ENCODE measurements at regions not wholly inside any gene's neighbourhood (a gene's known extent, or its start where the extent isn't known, plus 50 kb on each side); places are given as distances from the start of the nearest gene placed in this dataset.

DNA sequence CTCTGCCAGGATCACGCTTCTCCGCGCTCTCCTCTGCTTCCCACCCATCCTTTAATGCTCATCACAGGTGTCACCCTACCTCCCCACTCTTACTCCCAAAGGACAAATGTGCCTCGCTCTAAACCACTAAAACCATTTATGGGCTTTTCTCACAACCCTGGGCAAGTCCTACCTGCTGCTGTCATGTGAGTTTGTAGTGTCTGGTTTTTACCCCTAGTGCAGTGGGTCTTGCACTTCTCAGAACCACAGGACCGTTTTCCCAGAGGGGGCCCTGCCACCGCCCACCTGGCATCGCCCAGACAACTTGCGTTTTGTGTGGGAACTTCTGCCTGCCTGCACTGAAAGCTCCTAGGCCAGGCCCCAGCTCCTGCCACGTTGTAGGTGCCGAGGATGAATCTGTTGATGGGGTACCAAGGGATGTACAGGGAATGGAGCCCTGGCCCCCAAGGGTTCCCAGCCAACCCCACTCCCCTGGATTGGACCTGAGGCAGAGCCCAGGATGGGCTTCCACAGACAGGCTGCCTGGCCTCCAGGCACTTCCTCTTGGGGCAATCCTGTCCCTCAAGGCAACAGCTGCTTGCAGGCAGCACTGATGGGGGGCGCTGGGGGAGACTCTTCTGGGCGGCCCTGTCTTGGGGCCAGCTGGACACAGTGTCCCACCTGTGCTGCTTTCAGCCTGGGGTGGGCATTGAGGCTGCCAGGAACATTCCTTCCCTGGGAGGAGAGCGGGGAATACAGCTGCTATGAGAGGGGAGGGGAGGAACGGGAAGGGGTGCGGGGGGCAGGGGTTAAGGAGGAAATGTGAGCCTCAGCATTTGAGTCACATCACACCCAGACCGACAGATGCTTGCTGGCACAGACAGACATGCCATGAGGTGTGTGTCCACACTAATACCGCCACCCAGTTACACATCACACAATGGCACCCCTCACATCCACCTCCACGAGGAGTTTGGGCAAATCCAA is 176.3 kb downstream of the ZFP36L2 start:
- TF ChIP-seq ZBTB7A (IDR thresholded peaks at IDR 0.05; ENCODE audit: low read depth), result no peak
- TF ChIP-seq TEAD4 (IDR thresholded peaks at IDR 0.05), result no peak
- no peak for TF ChIP-seq CREB1 (IDR thresholded peaks at IDR 0.05; ENCODE audit: low read depth)
- no peak for TF ChIP-seq FOXM1 (IDR thresholded peaks at IDR 0.05; ENCODE audit: borderline replicate concordance, low read depth)
- TF ChIP-seq EP300 (IDR thresholded peaks at IDR 0.05; ENCODE audit: borderline replicate concordance), result no peak
- TF ChIP-seq, protein P1, sequence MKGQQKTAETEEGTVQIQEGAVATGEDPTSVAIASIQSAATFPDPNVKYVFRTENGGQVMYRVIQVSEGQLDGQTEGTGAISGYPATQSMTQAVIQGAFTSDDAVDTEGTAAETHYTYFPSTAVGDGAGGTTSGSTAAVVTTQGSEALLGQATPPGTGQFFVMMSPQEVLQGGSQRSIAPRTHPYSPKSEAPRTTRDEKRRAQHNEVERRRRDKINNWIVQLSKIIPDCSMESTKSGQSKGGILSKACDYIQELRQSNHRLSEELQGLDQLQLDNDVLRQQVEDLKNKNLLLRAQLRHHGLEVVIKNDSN (IDR thresholded peaks at IDR 0.05), result no peak
- no peak for TF ChIP-seq CEBPB (IDR thresholded peaks at IDR 0.05)
- TF ChIP-seq, protein P2, sequence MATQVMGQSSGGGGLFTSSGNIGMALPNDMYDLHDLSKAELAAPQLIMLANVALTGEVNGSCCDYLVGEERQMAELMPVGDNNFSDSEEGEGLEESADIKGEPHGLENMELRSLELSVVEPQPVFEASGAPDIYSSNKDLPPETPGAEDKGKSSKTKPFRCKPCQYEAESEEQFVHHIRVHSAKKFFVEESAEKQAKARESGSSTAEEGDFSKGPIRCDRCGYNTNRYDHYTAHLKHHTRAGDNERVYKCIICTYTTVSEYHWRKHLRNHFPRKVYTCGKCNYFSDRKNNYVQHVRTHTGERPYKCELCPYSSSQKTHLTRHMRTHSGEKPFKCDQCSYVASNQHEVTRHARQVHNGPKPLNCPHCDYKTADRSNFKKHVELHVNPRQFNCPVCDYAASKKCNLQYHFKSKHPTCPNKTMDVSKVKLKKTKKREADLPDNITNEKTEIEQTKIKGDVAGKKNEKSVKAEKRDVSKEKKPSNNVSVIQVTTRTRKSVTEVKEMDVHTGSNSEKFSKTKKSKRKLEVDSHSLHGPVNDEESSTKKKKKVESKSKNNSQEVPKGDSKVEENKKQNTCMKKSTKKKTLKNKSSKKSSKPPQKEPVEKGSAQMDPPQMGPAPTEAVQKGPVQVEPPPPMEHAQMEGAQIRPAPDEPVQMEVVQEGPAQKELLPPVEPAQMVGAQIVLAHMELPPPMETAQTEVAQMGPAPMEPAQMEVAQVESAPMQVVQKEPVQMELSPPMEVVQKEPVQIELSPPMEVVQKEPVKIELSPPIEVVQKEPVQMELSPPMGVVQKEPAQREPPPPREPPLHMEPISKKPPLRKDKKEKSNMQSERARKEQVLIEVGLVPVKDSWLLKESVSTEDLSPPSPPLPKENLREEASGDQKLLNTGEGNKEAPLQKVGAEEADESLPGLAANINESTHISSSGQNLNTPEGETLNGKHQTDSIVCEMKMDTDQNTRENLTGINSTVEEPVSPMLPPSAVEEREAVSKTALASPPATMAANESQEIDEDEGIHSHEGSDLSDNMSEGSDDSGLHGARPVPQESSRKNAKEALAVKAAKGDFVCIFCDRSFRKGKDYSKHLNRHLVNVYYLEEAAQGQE (IDR thresholded peaks at IDR 0.05; ENCODE audit: low read depth), result no peak
- no peak for TF ChIP-seq EGR1 (IDR thresholded peaks at IDR 0.05)

- no peak for TF ChIP-seq TEAD4 (IDR thresholded peaks at IDR 0.05)
- TF ChIP-seq, protein P1 (IDR thresholded peaks at IDR 0.05), result no peak
- TF ChIP-seq ZBTB7A (IDR thresholded peaks at IDR 0.05; ENCODE audit: low read depth), result no peak
- no peak for TF ChIP-seq CEBPB (IDR thresholded peaks at IDR 0.05)
- TF ChIP-seq RAD21 (IDR thresholded peaks at IDR 0.05; ENCODE audit: low read depth), result no peak
- TF ChIP-seq EGR1 (IDR thresholded peaks at IDR 0.05), result no peak
- TF ChIP-seq TAF1 (IDR thresholded peaks at IDR 0.05; ENCODE audit: low read depth), result no peak
- TF ChIP-seq, protein P2 (IDR thresholded peaks at IDR 0.05; ENCODE audit: low read depth), result no peak
- no peak for TF ChIP-seq EP300 (IDR thresholded peaks at IDR 0.05; ENCODE audit: borderline replicate concordance)
These were observed 179.1 kb downstream of the ZFP36L2 start for GRCh38 chr2:43047187-43047780.

DNA sequence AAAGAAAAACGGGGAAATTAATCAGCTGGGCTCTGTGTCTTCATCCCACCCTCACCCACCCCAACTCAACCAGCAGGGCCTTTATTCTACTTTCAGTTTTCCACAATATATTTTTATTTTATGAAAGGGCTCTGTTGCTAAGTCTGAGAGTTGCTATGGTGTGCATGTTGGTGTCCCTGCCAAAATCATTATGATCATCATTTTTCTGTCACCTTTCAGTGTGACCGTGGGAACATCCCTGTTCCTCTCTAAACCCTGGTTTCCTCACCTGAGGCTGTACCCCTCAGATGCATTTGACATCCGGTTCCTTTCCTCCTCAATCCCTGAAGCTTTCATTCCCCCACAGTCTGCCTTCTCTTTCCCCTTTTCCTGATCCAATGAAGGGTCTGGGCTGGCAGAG is 180.5 kb downstream of the ZFP36L2 start:
- TF ChIP-seq EP300 (IDR thresholded peaks at IDR 0.05; ENCODE audit: borderline replicate concordance), result no peak
- no peak for TF ChIP-seq TAF1 (IDR thresholded peaks at IDR 0.05; ENCODE audit: low read depth)
- TF ChIP-seq, protein P3, sequence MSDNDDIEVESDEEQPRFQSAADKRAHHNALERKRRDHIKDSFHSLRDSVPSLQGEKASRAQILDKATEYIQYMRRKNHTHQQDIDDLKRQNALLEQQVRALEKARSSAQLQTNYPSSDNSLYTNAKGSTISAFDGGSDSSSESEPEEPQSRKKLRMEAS (IDR thresholded peaks at IDR 0.05), result no peak
- no peak for TF ChIP-seq CREB1 (IDR thresholded peaks at IDR 0.05; ENCODE audit: low read depth)
- no peak for TF ChIP-seq TEAD4 (IDR thresholded peaks at IDR 0.05)
- TF ChIP-seq, protein P1 (IDR thresholded peaks at IDR 0.05), result no peak
- no peak for TF ChIP-seq CEBPB (IDR thresholded peaks at IDR 0.05)
- no peak for TF ChIP-seq FOXM1 (IDR thresholded peaks at IDR 0.05; ENCODE audit: borderline replicate concordance, low read depth)
- no peak for TF ChIP-seq ZBTB7A (IDR thresholded peaks at IDR 0.05; ENCODE audit: low read depth)
- no peak for TF ChIP-seq EGR1 (IDR thresholded peaks at IDR 0.05)
- TF ChIP-seq TCF12 (IDR thresholded peaks at IDR 0.05; ENCODE audit: low read depth), result no peak
- TF ChIP-seq NFIC (IDR thresholded peaks at IDR 0.05), result no peak
- TF ChIP-seq, protein P2 (IDR thresholded peaks at IDR 0.05; ENCODE audit: low read depth), result no peak

Measured in Ishikawa (cell line).